WTC11 (cell line): ENCODE measurements at regions not wholly inside any gene's neighbourhood (a gene's known extent, or its start where the extent isn't known, plus 50 kb on each side); places are given as distances from the start of the nearest gene placed in this dataset.

Experiments used
- ATAC-seq: fragments of 200-7000 bp; cut with Tn5 transposase; 2 replicates; pipeline ENCODE4 v1.10.0; 2021; ENCODE audit warnings: mild to moderate bottlenecking, moderate library complexity
- CTCF ChIA-PET: fragments of 300-600 bp; sonication (Branson Sonifier 250); formaldehyde crosslinking; loops from one replicate; lab custom pipeline; 2021; ENCODE audit warnings: antibody characterized with exemption; lab: Charles Lee
- POLR2A ChIA-PET: fragments of 350-600 bp; sonication (Branson Sonifier 250); formaldehyde crosslinking; loops from one replicate; lab custom pipeline; 2021; ENCODE audit warnings: antibody characterized with exemption; lab: Charles Lee
- DNase-seq: peaks from one replicate; pipeline ENCODE4 v3.0.0; 2021; ENCODE audit warnings: low spot score
- H3K27ac Mint-ChIP-seq: 2 replicates; pipeline ENCODE4 v1.8.0; 2021; ENCODE audit warnings: mixed read lengths
- H3K27me3 Mint-ChIP-seq: 2 replicates; pipeline ENCODE4 v1.8.0; 2021; ENCODE audit warnings: low read depth, mild to moderate bottlenecking, moderate library complexity, mixed read lengths
- H3K36me3 Mint-ChIP-seq: 2 replicates; pipeline ENCODE4 v1.8.0; 2021; ENCODE audit warnings: mixed read lengths
- H3K4me1 Mint-ChIP-seq: 2 replicates; pipeline ENCODE4 v1.8.0; 2022; ENCODE audit warnings: mixed read lengths
- H3K4me3 Mint-ChIP-seq: 2 replicates; pipeline ENCODE4 v1.8.0; 2021; ENCODE audit warnings: mild to moderate bottlenecking, moderate library complexity, mixed read lengths
- H3K9me3 Mint-ChIP-seq: 2 replicates; pipeline ENCODE4 v1.8.0; 2021; ENCODE audit warnings: mixed read lengths
- ARID4B ChIP-seq: sonication (generic); formaldehyde crosslinking; IDR thresholded peaks from 2 replicates; pipeline ENCODE4 v1.8.0; 2023; ENCODE audit warnings: missing genetic modification reagents, mild to moderate bottlenecking, borderline replicate concordance
- CTCF ChIP-seq: fragments of 200-600 bp; IDR thresholded peaks from 2 replicates; pipeline ENCODE4 v1.8.0; 2022; ENCODE audit warnings: antibody characterized with exemption
- ESRRA ChIP-seq: sonication (generic); formaldehyde crosslinking; IDR thresholded peaks from 2 replicates; pipeline ENCODE4 v1.8.1; 2022; ENCODE audit warnings: mild to moderate bottlenecking, missing genetic modification reagents, borderline replicate concordance
- GTF2I ChIP-seq: fragments of 250-450 bp; sonication (Bioruptor Pico); conservative IDR thresholded peaks from 2 replicates; pipeline ENCODE4 v1.4.0; 2021; ENCODE audit warnings: mild to moderate bottlenecking
- JUN ChIP-seq: sonication (generic); formaldehyde crosslinking; IDR thresholded peaks from 2 replicates; pipeline ENCODE4 v1.8.0; 2023; ENCODE audit warnings: mild to moderate bottlenecking, missing genetic modification reagents
- MYBL2 ChIP-seq: sonication (generic); formaldehyde crosslinking; IDR thresholded peaks from 2 replicates; pipeline ENCODE4 v1.8.1; 2023; ENCODE audit warnings: mild to moderate bottlenecking, moderate library complexity, missing genetic modification reagents
- NFYB ChIP-seq: sonication (generic); formaldehyde crosslinking; conservative IDR thresholded peaks from 2 replicates; pipeline ENCODE4 v1.8.0; 2022; ENCODE audit warnings: low read depth, missing genetic modification reagents
- OVOL2 ChIP-seq: fragments of 250-450 bp; sonication (Bioruptor Pico); IDR thresholded peaks from 2 replicates; pipeline ENCODE4 v1.9.0; 2021; ENCODE audit warnings: mild to moderate bottlenecking, borderline replicate concordance
- PRRX2 ChIP-seq: fragments of 250-450 bp; sonication (Bioruptor Pico); IDR thresholded peaks from 2 replicates; pipeline ENCODE4 v1.8.0; 2021; ENCODE audit warnings: mild to moderate bottlenecking
- ZNF423 ChIP-seq: fragments of 250-450 bp; sonication (Bioruptor Pico); IDR thresholded peaks from 2 replicates; pipeline ENCODE4 v2.1.2; 2022; ENCODE audit warnings: mild to moderate bottlenecking, moderate library complexity
- ZNF425 ChIP-seq: fragments of 250-450 bp; sonication (Bioruptor Pico); conservative IDR thresholded peaks from 2 replicates; pipeline ENCODE4 v1.9.0; 2021; ENCODE audit warnings: mild to moderate bottlenecking
- ZNF532 ChIP-seq: fragments of 250-450 bp; sonication (Bioruptor Pico); IDR thresholded peaks from 2 replicates; pipeline ENCODE4 v1.9.0; 2021; ENCODE audit warnings: mild to moderate bottlenecking, borderline replicate concordance
- ZNF671 ChIP-seq: fragments of 250-450 bp; sonication (Bioruptor Pico); IDR thresholded peaks from 2 replicates; pipeline ENCODE4 v1.8.0; 2021; ENCODE audit warnings: mild to moderate bottlenecking

GRCh38 chr10:129274748-129275474, 192.1 kb upstream of the MGMT start:
- Mint-ChIP-seq H3K27ac (no peak overlapping the region), H3K4me3 (no peak overlapping the region), H3K9me3 (no peaks in the 10 kb centered on the region), H3K36me3 (no peaks in the 10 kb centered on the region), H3K4me1 (peaks cover 7% of the 10 kb centered on the region), H3K27me3 (no peaks in the 10 kb centered on the region)
- ChIA-PET POLR2A (no interaction called here), CTCF (interaction anchor here (0.5 to 2.0 kb wide), 12 partner anchors 16 to 604 kb away, joined by 3 to 6 read pairs (median 3); no protein-coding TSS in a partner anchor)
- no peak for TF ChIP-seq JUN (CRISPR knock-in tag)
- TF ChIP-seq ESRRA (CRISPR knock-in tag) = no peak
- no peak for TF ChIP-seq PRRX2 (CRISPR knock-in tag)
- no peak for TF ChIP-seq GTF2I
- TF ChIP-seq ZNF671 (CRISPR knock-in tag) = no peak
- TF ChIP-seq ZNF532 (CRISPR knock-in tag) = no peak
- TF ChIP-seq ARID4B (CRISPR knock-in tag) = no peak
- peak; percentile 61 for TF ChIP-seq CTCF
- DNase-seq = peak; percentile 77
- peak; percentile 99 for ATAC-seq

- no peak overlapping the region for H3K27ac Mint-ChIP-seq
- no peaks in the 10 kb centered on the region for H3K27me3 Mint-ChIP-seq
- peaks cover 7% of the 10 kb centered on the region for H3K4me1 Mint-ChIP-seq
- H3K9me3 Mint-ChIP-seq = no peaks in the 10 kb centered on the region
- DNase-seq (no peak), ATAC-seq (no peak)
- CTCF ChIA-PET = interaction anchor here (2.0 kb wide), 1 partner anchor 56 kb away, joined by 6 read pairs; no protein-coding TSS in a partner anchor
- TF ChIP-seq OVOL2 (CRISPR knock-in tag) (no peak), NFYB (CRISPR knock-in tag) (no peak), MYBL2 (CRISPR knock-in tag) (no peak), ZNF425 (no peak), ZNF423 (no peak)
- POLR2A ChIA-PET = no interaction called here
- no peaks in the 10 kb centered on the region for H3K36me3 Mint-ChIP-seq
- H3K4me3 Mint-ChIP-seq = no peak overlapping the region
Observed at GRCh38 chr10:129275886-129276285, 191.2 kb upstream of the MGMT start.
